ENCODE measurements at regions not wholly inside any gene's neighbourhood (a gene's known extent, or its start where the extent isn't known, plus 50 kb on each side); places are given as distances from the start of the nearest gene placed in this dataset.

- no peaks in the 10 kb centered on the region for H3K4me1 ChIP-seq (ENCODE audit: control insufficient read depth, insufficient read depth, low read length)
- H3K18ac ChIP-seq (ENCODE audit: low read depth, low read length): no peak overlapping the region
- dilution Hi-C loops (cut with HindIII; ENCODE audit: low sequenced_read_pairs, unreplicated experiment): no loop called here
- H3K4ac ChIP-seq (ENCODE audit: low read depth, low read length): no peak overlapping the region
- intact Hi-C loops (cut with micrococcal nuclease): no loop called here
- ATAC-seq (ENCODE audit: low read depth): no peak
- H3K9me3 ChIP-seq (ENCODE audit: control insufficient read depth, insufficient read depth, low read length): peaks cover 34% of the 10 kb centered on the region
- no peak overlapping the region for H2BK120ac ChIP-seq (ENCODE audit: low read depth, low read length)
- no peak overlapping the region for H3K4me3 ChIP-seq (ENCODE audit: insufficient read depth, low read depth, low read length)
- no peak overlapping the region for H4K8ac ChIP-seq (ENCODE audit: low read depth in 2 of 2, low read length in 2 of 2)
- CTCF ChIA-PET: no interaction called here
- no peaks in the 10 kb centered on the region for H3K9me1 ChIP-seq (ENCODE audit: insufficient read depth, low read length)
- no peak overlapping the region for H4K5ac ChIP-seq (ENCODE audit: low read depth, low read length)
- H2BK15ac ChIP-seq (ENCODE audit: low read depth, low read length): no peak overlapping the region
- DNase-seq: no peak
- H3K4me2 ChIP-seq (ENCODE audit: low read depth, low read length): no peak overlapping the region
- H3K56ac ChIP-seq (ENCODE audit: extremely low read depth, insufficient read depth, low read length): no peak overlapping the region
- no peaks in the 10 kb centered on the region for H3K36me3 ChIP-seq (ENCODE audit: control insufficient read depth, insufficient read depth, low read length)
- H4K20me1 ChIP-seq (ENCODE audit: insufficient read depth, low read length): no peaks in the 10 kb centered on the region
- in situ Hi-C loops (cut with MboI; ENCODE audit: low sequenced_read_pairs): no loop called here
- H4K91ac ChIP-seq (ENCODE audit: insufficient read depth, low read depth, low read length): no peak overlapping the region
- no peak overlapping the region for H3K23ac ChIP-seq (ENCODE audit: low read depth, low read length)
- no peaks in the 10 kb centered on the region for H3K79me1 ChIP-seq (ENCODE audit: low read depth in 1 of 2, low read length in 2 of 2)
- no peak for TF ChIP-seq CTCF (conservative IDR thresholded peaks at IDR 0.05; ENCODE audit: low read depth, low read length)
- TF ChIP-seq FOS (IDR thresholded peaks at IDR 0.05; ENCODE audit: low read depth, low read length): no peak
- TF ChIP-seq NFE2L2 (IDR thresholded peaks at IDR 0.05; ENCODE audit: low read depth, low read length): no peak
- TF ChIP-seq POLR2A (IDR thresholded peaks at IDR 0.05; ENCODE audit: low read depth, low read length): no peak
- TF ChIP-seq CEBPB (IDR thresholded peaks at IDR 0.05; ENCODE audit: low read depth, low read length): no peak
- TF ChIP-seq CHD1 (IDR thresholded peaks at IDR 0.05; ENCODE audit: low read depth, low read length): no peak
- no peak for TF ChIP-seq MXI1 (IDR thresholded peaks at IDR 0.05; ENCODE audit: borderline replicate concordance, low read depth, low read length)
- TF ChIP-seq MAZ (IDR thresholded peaks at IDR 0.05; ENCODE audit: borderline replicate concordance, low read depth, low read length): no peak
- no peak for TF ChIP-seq RCOR1 (IDR thresholded peaks at IDR 0.05; ENCODE audit: insufficient replicate concordance, low read length)
- no peak for TF ChIP-seq BHLHE40 (IDR thresholded peaks at IDR 0.05; ENCODE audit: low read depth, low read length)
- POLR2A ChIA-PET (ENCODE audit: unreplicated experiment): no interaction called here
- no peak overlapping the region for H2AK9ac ChIP-seq (replicated peaks; ENCODE audit: low read depth, low read length, poor library complexity)
- no peak overlapping the region for H2AK5ac ChIP-seq (ENCODE audit: low read depth, low read length)
- H3K14ac ChIP-seq (replicated peaks; ENCODE audit: low read depth, low read length): no peak overlapping the region
- no peak overlapping the region for H2BK5ac ChIP-seq (ENCODE audit: low read depth, low read length, poor library complexity, severe bottlenecking)
- no peaks in the 10 kb centered on the region for H3K27me3 ChIP-seq (ENCODE audit: control insufficient read depth, insufficient read depth, low read length)
- WGBS, 2 experiments (ENCODE audit: extremely low coverage in 2 of 2, insufficient read length in 1 of 2): 27% methylated on average over 6 of the region's 15 CpGs; no CpG with 5 or more reads in 1 of the 2 experiments
- no peak overlapping the region for H2BK20ac ChIP-seq (ENCODE audit: low read depth, low read length)
- no TSS peak for BruUV-seq (replicated peaks)
- no peak overlapping the region for H3K27ac ChIP-seq (ENCODE audit: insufficient read depth, low read length)
- no peak overlapping the region for H2AFZ ChIP-seq (replicated peaks; ENCODE audit: low read length, poor library complexity)
- H3K9ac ChIP-seq (ENCODE audit: low read depth, low read length): no peak overlapping the region
Observed at GRCh38 chr2:16105669-16106281, 165.4 kb downstream of the MYCN start.

Measured in IMR-90 (cell line).